ENCODE measurements at regions not wholly inside any gene's neighbourhood (a gene's known extent, or its start where the extent isn't known, plus 50 kb on each side); places are given as distances from the start of the nearest gene placed in this dataset.

- no peak for TF ChIP-seq HIC1 (tag by site-specific recombination; IDR thresholded peaks at IDR 0.05)
Observed at GRCh38 chr4:188316391-188316790, 177.2 kb downstream of the TRIML1 start (continued).

GRCh38 chr4:188328966-188329365 is 189.7 kb downstream of the TRIML1 start:
- TF ChIP-seq EGR2 (tag by site-specific recombination; IDR thresholded peaks at IDR 0.05; ENCODE audit: low read depth), result no peak
- no peak for TF ChIP-seq ZNF658 (tag by site-specific recombination; IDR thresholded peaks at IDR 0.05)
- no peak for TF ChIP-seq ZSCAN5A (tag by site-specific recombination; IDR thresholded peaks at IDR 0.05)

GRCh38 chr4:188329521-188329920 is 190.3 kb downstream of the TRIML1 start:
- Histone ChIP-seq H3K4me3 (ENCODE audit: low read depth, low read length) (no peak overlapping the region), H3K36me3 (ENCODE audit: control insufficient read depth in 2 of 2, insufficient read depth in 1 of 2, low read length in 2 of 2) (no peaks in the 10 kb centered on the region), H3K27ac (ENCODE audit: extremely low read depth, low read depth, low read length) (no peak overlapping the region), H3K4me1 (ENCODE audit: control insufficient read depth, insufficient read depth, low read length) (no peaks in the 10 kb centered on the region), H3K9me3 (ENCODE audit: control insufficient read depth, insufficient read depth, low read depth, low read length) (no peaks in the 10 kb centered on the region)
- ChIA-PET POLR2A (no interaction called here), CTCF (no interaction called here)
- TF ChIP-seq ZNF169 (tag by site-specific recombination; IDR thresholded peaks at IDR 0.05) (no peak), KLF10 (tag by site-specific recombination; IDR thresholded peaks at IDR 0.05) (no peak), ZNF621 (tag by site-specific recombination; IDR thresholded peaks at IDR 0.05) (no peak)

More at GRCh38 chr4:188328966-188329365, 189.7 kb downstream of the TRIML1 start:
- POLR2A ChIA-PET, result no interaction called here
- Histone ChIP-seq H3K9me3 (ENCODE audit: control insufficient read depth, insufficient read depth, low read depth, low read length) (no peaks in the 10 kb centered on the region), H3K27ac (ENCODE audit: extremely low read depth, low read depth, low read length) (no peak overlapping the region), H3K4me1 (ENCODE audit: control insufficient read depth, insufficient read depth, low read length) (no peaks in the 10 kb centered on the region), H3K36me3 (ENCODE audit: control insufficient read depth in 2 of 2, insufficient read depth in 1 of 2, low read length in 2 of 2) (no peaks in the 10 kb centered on the region), H3K4me3 (ENCODE audit: low read depth, low read length) (no peak overlapping the region)
- CTCF ChIA-PET, result no interaction called here

GRCh38 chr4:188332265-188332664 is 193.0 kb downstream of the TRIML1 start:
- POLR2A ChIA-PET, result no interaction called here
- no peak for TF ChIP-seq ZNF19 (tag by site-specific recombination; IDR thresholded peaks at IDR 0.05; ENCODE audit: low read depth)
- no peak for TF ChIP-seq PBX3 (CRISPR knock-in tag; IDR thresholded peaks at IDR 0.05)
- no peak for TF ChIP-seq ZNF626 (tag by site-specific recombination; IDR thresholded peaks at IDR 0.05)
- TF ChIP-seq HOXA7 (CRISPR knock-in tag; IDR thresholded peaks at IDR 0.05; ENCODE audit: borderline replicate concordance), result no peak
- no peak for TF ChIP-seq ZNF292 (tag by site-specific recombination; IDR thresholded peaks at IDR 0.05; ENCODE audit: borderline replicate concordance, low read depth)
- no peak for TF ChIP-seq ZNF692 (tag by site-specific recombination; IDR thresholded peaks at IDR 0.05)
- no peak for TF ChIP-seq ZNF785 (tag by site-specific recombination; IDR thresholded peaks at IDR 0.05)
- TF ChIP-seq ZFP37 (tag by site-specific recombination; IDR thresholded peaks at IDR 0.05), result no peak
- no peak for TF ChIP-seq ZNF837 (tag by site-specific recombination; IDR thresholded peaks at IDR 0.05)
- no peak for TF ChIP-seq KLF8 (tag by site-specific recombination; IDR thresholded peaks at IDR 0.05)
- no peak for TF ChIP-seq ZXDB (tag by site-specific recombination; IDR thresholded peaks at IDR 0.05)
- TF ChIP-seq ZNF704 (tag by site-specific recombination; IDR thresholded peaks at IDR 0.05), result no peak
- TF ChIP-seq TSHZ1 (tag by site-specific recombination; IDR thresholded peaks at IDR 0.05; ENCODE audit: borderline replicate concordance), result no peak

More at GRCh38 chr4:188332265-188332664, 193.0 kb downstream of the TRIML1 start:
- H3K9me3 ChIP-seq (ENCODE audit: control insufficient read depth, insufficient read depth, low read depth, low read length), result no peaks in the 10 kb centered on the region
- no peaks in the 10 kb centered on the region for H3K36me3 ChIP-seq (ENCODE audit: control insufficient read depth in 2 of 2, insufficient read depth in 1 of 2, low read length in 2 of 2)
- H3K4me3 ChIP-seq (ENCODE audit: low read depth, low read length), result no peak overlapping the region
- no peak overlapping the region for H3K27ac ChIP-seq (ENCODE audit: extremely low read depth, low read depth, low read length)
- no peaks in the 10 kb centered on the region for H3K4me1 ChIP-seq (ENCODE audit: control insufficient read depth, insufficient read depth, low read length)
- CTCF ChIA-PET, result interaction anchor here (0.6 kb wide), 1 partner anchor 156 kb away, joined by 4 read pairs; no protein-coding TSS in a partner anchor
